Effector memory CD8-positive, alpha-beta T cell (primary cell): ENCODE measurements at regions not wholly inside any gene's neighbourhood (a gene's known extent, or its start where the extent isn't known, plus 50 kb on each side); places are given as distances from the start of the nearest gene placed in this dataset.
"Not testable (repeated sequence)": the region's sequence is repeated elsewhere in the genome, so short reads cannot be mapped to it uniquely, and the experiment has no call there.

Source experiments
- ATAC-seq: fragments of 150-1000 bp; cut with Tn5 transposase; replicated peaks from 2 replicates; pipeline ENCODE4 v1.10.0; 2021; ENCODE audit warnings: mild to moderate bottlenecking, moderate library complexity
- DNase-seq, 3 experiments: peaks; one replicate each; pipeline ENCODE4 v3.0.0; 2021
- H3K27ac Mint-ChIP-seq, 2 donors: one replicate each; pipeline ENCODE4 v1.8.0; 2022; ENCODE audit warnings: mild to moderate bottlenecking in 2 of 2, mixed read lengths in 2 of 2, moderate library complexity in 2 of 2
- H3K27me3 Mint-ChIP-seq, 2 donors: one replicate each; pipeline ENCODE4 v1.8.0; 2022; ENCODE audit warnings: mixed read lengths in 2 of 2
- H3K36me3 Mint-ChIP-seq: one replicate; pipeline ENCODE4 v1.8.0; 2022; ENCODE audit warnings: mild to moderate bottlenecking, moderate library complexity, mixed read lengths; ENCODE audit not compliant: insufficient read depth
- H3K4me1 Mint-ChIP-seq, 2 donors: one replicate each; pipeline ENCODE4 v1.8.0; 2022; ENCODE audit warnings: low read depth in 2 of 2, mixed read lengths in 2 of 2
- H3K4me3 Mint-ChIP-seq, 2 donors: one replicate each; pipeline ENCODE4 v1.8.0; 2022; ENCODE audit warnings: mild to moderate bottlenecking in 2 of 2, mixed read lengths in 2 of 2, moderate library complexity in 2 of 2
- H3K9me3 Mint-ChIP-seq, 2 donors: one replicate each; pipeline ENCODE4 v1.8.0; 2022; ENCODE audit warnings: mixed read lengths in 2 of 2

DNA sequence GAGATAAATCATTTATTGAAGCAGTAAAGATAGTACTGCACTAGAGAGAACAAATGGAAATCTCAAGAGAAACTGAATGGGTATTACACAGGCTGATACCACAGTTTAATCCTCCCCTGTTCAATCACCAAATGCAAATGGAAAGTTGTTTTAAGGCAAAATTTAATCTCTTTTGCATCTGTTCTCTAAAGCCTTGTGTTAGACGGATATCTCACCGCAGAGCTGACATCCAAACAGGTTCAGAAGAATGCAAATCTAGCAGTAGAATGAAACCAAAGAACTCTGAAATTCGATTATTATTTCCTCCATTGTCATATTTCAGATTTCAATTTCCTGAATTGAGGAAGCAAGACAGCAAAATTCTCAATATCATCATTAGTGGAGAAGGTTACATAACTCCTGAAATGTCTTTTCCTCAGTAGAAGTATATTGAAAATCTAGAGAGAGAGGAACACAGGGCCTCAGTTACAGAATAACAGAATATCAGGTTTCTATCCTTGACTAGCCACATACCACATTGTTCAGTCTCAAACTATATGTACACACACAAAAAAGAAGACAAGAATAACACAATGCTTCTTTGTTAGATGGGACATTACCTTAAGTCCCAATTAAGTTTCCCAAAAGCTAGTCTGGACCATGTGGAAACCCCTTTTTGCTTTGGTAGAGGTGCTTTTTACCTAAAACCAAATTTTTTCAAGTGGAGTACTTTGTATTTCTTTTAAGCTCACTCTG is 94.1 kb upstream of the BANK1 start:
- no peak overlapping the region for H3K4me3 Mint-ChIP-seq
- no peaks in the 10 kb centered on the region for H3K4me1 Mint-ChIP-seq
- H3K27me3 Mint-ChIP-seq, result peaks cover 3 to 22% of the 10 kb centered on the region in 2 donors
- DNase-seq (no peak), ATAC-seq (no peak)
- no peaks in the 10 kb centered on the region for H3K36me3 Mint-ChIP-seq
- no peaks in the 10 kb centered on the region for H3K9me3 Mint-ChIP-seq
- no peak overlapping the region for H3K27ac Mint-ChIP-seq

DNA sequence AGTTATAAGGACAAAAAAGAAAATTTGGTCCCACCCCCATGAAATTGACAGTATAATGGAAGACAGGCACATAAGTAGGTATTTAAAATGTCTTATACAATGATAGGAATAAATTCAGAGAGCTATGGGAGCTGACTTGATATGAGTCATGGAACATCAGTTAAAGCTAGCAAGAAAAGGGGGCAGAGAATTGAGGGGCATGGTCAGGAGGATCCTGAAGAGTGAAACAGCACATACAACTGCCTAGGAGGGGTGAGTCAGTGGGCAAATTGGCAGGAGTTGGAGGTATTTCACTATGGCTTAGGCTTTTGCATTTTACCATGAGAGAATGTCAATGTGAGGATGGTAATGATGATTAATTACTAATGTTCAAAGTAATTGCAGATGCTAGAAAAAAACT is 95.4 kb upstream of the BANK1 start:
- Mint-ChIP-seq H3K4me1 (no peaks in the 10 kb centered on the region), H3K4me3 (no peak overlapping the region), H3K27me3 (peaks cover 16 to 32% of the 10 kb centered on the region in 2 donors), H3K9me3 (no peaks in the 10 kb centered on the region), H3K27ac (no peak overlapping the region), H3K36me3 (no peaks in the 10 kb centered on the region)
- DNase-seq, result no peak
- ATAC-seq, result no peak

DNA sequence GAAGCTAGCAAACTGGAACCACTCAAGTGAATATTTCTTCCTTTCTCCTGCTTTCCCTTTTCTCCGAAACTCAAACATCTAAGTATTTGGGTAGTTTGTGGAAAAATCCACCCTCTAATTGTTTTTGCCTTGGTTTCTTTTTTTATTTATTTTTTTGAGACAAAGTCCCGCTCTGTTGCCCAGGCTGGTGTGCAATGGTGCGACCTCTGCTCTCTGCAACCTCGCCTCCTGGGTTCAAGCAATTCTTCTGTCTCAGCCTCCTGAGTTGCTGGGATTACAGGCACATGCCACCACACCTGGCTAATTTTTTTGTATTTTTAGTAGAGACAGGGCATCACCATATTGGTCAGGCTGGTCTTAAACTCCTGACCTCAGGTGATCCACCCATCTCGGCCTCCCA is 96.1 kb upstream of the BANK1 start:
- ATAC-seq, H3K27ac Mint-ChIP-seq, H3K4me3 Mint-ChIP-seq, H3K4me1 Mint-ChIP-seq, H3K36me3 Mint-ChIP-seq, DNase-seq, H3K9me3 Mint-ChIP-seq: not testable (repeated sequence)
- H3K27me3 Mint-ChIP-seq, result peaks cover 17 to 32% of the 10 kb centered on the region in 2 donors

DNA sequence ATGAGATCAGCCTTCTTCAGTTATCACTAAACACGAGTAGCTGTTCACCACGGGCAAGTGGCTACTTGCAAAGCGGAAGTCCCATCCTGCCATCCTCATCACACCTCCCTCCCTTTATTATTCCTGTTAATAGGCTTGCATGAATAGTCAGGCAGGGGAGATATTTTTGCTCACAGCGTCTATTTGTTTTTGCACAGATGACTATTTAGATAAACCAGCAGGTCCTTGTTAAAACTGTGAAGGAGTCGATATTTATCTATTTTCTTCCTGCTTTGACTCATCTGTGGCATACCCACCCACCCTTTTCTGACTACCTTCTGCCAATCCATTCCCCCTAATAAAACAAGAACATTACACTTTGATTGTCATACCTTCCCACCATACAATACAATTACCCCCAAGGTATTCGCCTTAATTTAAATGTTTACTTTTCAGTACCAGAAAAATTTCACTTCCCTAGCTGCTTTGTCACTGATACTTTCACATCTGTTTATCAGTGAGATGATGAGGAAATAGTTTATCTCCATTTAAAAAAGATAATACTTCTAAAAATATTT is 96.6 kb upstream of the BANK1 start:
- peaks cover 17 to 32% of the 10 kb centered on the region in 2 donors for H3K27me3 Mint-ChIP-seq

DNA sequence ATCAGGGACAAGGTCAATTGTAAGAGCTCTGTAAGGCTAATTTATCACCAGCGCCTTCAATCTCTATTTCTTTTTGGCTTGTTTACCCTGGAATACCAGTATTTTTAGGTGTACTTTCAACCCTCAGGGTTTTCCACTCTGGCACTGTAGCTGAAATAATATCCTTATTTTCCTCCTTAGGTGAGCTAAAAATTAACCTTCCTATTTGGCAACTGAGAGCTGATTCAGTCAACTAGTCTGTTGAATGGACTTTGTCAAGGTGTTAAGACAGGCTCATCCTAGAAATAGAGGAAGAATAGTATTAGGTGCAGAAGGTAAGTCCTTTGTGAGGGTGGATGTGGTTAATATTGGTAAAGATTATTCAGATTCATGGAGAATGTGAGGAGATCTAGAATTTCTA is 101.3 kb upstream of the BANK1 start:
- no peaks in the 10 kb centered on the region for H3K36me3 Mint-ChIP-seq
- no peak for ATAC-seq
- H3K27me3 Mint-ChIP-seq, result peaks cover 26 to 47% of the 10 kb centered on the region in 2 donors
- H3K27ac Mint-ChIP-seq, result no peak overlapping the region
- H3K4me1 Mint-ChIP-seq, result no peaks in the 10 kb centered on the region
- H3K9me3 Mint-ChIP-seq, result no peaks in the 10 kb centered on the region
- no peak for DNase-seq
- H3K4me3 Mint-ChIP-seq, result no peak overlapping the region

More for the DNA sequence above, 96.6 kb upstream of the BANK1 start:
- no peak overlapping the region for H3K4me3 Mint-ChIP-seq
- DNase-seq (no peak), ATAC-seq (no peak)
- no peak overlapping the region for H3K27ac Mint-ChIP-seq
- H3K4me1 Mint-ChIP-seq, result no peaks in the 10 kb centered on the region
- H3K36me3 Mint-ChIP-seq, result no peaks in the 10 kb centered on the region
- H3K9me3 Mint-ChIP-seq, result no peaks in the 10 kb centered on the region

DNA sequence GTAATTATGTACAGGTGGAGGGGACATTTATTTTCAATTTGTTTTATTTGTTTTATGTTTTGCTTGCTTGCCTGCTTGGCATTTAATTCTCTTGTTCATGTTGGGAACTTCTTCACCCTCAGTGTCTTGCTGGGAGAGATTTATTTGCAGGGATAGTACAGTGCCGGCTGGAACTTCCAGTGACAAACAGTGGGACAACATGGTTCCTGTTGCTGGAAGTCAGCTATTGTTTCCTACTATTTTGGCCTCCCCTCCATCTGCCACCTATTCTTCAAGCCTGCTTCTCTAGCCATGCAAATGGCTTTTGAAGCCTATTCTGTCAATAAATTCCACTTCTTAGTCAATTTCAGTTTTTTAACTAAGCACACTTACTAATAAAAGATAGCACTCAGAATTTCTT is 105.4 kb upstream of the BANK1 start:
- ATAC-seq (no peak), DNase-seq (no peak)
- no peaks in the 10 kb centered on the region for H3K9me3 Mint-ChIP-seq
- H3K27ac Mint-ChIP-seq, result no peak overlapping the region
- H3K27me3 Mint-ChIP-seq, result peaks cover 9 to 27% of the 10 kb centered on the region in 2 donors
- no peaks in the 10 kb centered on the region for H3K4me1 Mint-ChIP-seq
- no peak overlapping the region for H3K4me3 Mint-ChIP-seq
- H3K36me3 Mint-ChIP-seq, result no peaks in the 10 kb centered on the region

DNA sequence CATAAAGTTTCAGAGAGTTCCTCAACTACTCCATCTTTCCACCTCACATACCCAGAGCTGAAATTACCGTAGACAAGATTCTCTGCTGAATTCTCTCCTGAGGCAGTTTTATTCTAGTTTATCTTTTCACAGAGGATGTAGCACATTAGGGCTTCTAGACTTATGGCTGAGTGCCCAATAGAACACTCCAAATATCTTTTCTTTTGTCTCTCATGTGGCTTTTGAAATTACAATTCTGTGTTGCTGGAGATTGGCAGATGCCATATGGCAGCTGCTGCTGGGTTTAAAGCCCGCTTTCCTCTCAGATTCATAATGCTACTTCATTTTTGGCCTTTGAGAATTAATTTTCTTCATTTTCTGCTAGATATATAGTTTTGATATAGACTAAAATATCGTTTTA is 107.6 kb upstream of the BANK1 start:
- no peaks in the 10 kb centered on the region for H3K9me3 Mint-ChIP-seq
- DNase-seq (no peak), ATAC-seq (no peak)
- H3K27ac Mint-ChIP-seq, result no peak overlapping the region
- H3K27me3 Mint-ChIP-seq, result peaks cover 9 to 25% of the 10 kb centered on the region in 2 donors
- H3K4me3 Mint-ChIP-seq, result no peak overlapping the region
- H3K4me1 Mint-ChIP-seq, result no peaks in the 10 kb centered on the region
- no peaks in the 10 kb centered on the region for H3K36me3 Mint-ChIP-seq

DNA sequence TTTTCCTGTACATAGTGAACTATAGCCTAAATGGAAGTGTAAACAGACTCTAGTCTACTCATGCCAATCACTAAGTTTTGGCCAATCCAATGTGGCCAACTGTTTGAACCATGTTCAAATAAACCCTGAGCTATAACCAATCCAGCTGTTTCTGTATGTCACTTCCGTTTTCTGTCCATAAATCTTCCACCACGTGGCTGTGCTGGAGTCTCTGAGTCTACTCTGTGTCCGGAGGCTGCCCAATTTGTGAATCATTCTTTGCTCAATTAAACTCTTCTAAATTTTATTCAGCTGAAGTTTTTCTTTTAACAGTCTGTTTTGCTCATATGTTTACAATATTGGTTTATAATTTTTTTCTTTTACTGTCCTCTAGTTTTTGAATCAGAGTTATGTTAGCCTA is 112.3 kb upstream of the BANK1 start:
- H3K27ac Mint-ChIP-seq, result no peak overlapping the region
- H3K27me3 Mint-ChIP-seq, result no peaks in the 10 kb centered on the region
- no peak for ATAC-seq

DNA sequence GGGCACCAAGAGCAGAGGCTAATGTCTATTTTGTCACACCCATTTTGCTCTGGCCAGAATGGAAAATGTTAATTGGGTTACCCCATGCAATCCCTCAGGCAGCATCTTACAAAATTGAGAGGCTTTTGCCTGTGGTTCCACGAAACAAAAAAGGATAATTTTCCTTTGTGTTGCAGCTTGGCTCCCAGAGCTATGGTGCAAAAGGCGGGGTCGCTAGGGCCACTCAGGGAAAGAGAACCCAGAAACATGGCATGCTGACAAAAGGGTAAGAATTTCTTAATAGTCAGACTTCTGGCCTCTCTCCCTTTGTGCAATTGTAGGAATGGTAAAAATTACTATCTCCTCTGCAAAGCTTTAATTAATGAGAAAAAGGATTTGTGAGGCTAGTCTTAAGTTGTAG is 119.6 kb upstream of the BANK1 start:
- Mint-ChIP-seq H3K36me3 (no peaks in the 10 kb centered on the region), H3K27me3 (peaks cover 0 to 7% of the 10 kb centered on the region in 2 donors), H3K9me3 (no peaks in the 10 kb centered on the region), H3K4me1 (no peaks in the 10 kb centered on the region), H3K4me3 (no peak overlapping the region), H3K27ac (no peak overlapping the region)
- no peak for ATAC-seq
- DNase-seq, result no peak

More for the DNA sequence above, 112.3 kb upstream of the BANK1 start:
- Mint-ChIP-seq H3K9me3 (no peaks in the 10 kb centered on the region), H3K36me3 (no peaks in the 10 kb centered on the region), H3K4me3 (no peak overlapping the region), H3K4me1 (no peaks in the 10 kb centered on the region)
- no peak for DNase-seq

DNA sequence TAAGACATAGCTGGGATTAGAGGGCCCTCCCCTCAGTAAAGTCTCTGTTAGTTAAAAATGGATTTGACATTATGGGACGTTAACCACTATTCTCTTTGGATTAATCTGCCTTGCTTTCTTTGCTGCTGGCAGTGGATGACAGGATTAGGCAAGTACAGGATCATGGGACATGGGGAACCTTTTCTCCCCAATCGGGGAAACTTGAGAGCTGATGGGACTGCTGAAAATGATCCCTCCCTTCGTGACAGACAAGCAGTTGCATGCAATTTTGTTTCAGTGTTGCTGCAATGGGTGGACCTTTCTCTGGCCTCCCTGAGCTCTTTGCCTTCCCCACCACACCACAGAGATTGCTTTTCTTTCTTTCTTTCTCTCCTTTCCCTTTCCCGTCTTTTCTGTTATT is 120.2 kb upstream of the BANK1 start:
- no peak overlapping the region for H3K27ac Mint-ChIP-seq
- no peak overlapping the region for H3K4me3 Mint-ChIP-seq
- no peaks in the 10 kb centered on the region for H3K36me3 Mint-ChIP-seq
- no peaks in the 10 kb centered on the region for H3K4me1 Mint-ChIP-seq
- H3K9me3 Mint-ChIP-seq, result no peaks in the 10 kb centered on the region
- no peak for DNase-seq
- ATAC-seq, result no peak
- H3K27me3 Mint-ChIP-seq, result peaks cover 0 to 7% of the 10 kb centered on the region in 2 donors

DNA sequence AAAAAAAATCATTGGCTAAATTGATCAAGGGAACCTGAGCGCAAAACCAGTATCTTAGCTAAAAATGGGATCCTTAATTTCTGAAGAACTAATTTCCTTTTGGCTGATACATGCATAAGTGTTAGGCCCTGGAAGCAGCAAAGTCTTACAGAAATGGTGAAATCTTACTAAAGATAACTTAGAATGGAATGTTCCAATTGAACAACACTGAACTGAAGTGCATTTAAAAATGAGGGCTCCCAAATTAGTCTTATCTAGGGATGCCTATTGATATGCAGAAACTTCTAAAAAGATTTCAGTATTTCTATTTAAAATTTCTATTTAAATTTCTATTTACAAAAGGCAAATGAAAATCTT is 120.7 kb upstream of the BANK1 start:
- ATAC-seq (no peak), DNase-seq (no peak)
- no peaks in the 10 kb centered on the region for H3K4me1 Mint-ChIP-seq
- no peak overlapping the region for H3K27ac Mint-ChIP-seq
- H3K9me3 Mint-ChIP-seq, result no peaks in the 10 kb centered on the region
- H3K36me3 Mint-ChIP-seq, result no peaks in the 10 kb centered on the region
- peaks cover 0 to 7% of the 10 kb centered on the region in 2 donors for H3K27me3 Mint-ChIP-seq
- no peak overlapping the region for H3K4me3 Mint-ChIP-seq

DNA sequence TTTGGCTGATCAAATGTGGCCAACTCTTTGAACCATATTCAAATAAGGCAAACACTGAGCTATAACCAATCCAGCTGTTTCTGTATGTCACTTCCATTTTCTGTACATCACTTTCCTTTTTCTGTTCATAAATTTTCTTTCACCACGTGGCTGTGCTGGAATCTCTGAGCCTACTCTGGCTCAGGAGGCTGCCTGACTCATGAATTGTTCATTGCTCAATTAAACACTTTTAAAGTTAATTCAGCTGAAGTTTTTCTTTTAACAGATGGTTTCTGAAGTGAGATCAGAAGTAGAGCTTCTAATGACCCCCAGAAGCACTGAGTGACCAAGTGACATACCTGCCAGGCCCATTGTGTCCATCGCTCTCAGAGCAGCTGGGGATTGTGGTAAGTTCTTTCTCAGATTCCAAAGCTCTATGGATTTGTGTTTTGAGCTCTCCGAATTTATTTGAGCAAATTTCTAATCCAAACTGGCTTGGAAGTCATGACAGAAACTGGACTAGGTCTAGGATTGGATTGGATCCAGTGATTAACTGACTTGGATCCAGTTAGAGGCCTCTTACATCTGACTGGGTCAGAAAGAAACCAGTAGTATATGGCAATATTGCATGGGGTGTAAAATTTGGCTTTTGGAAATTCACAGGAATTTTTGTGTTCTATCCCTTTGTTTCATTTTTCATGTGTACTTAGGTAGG is 121.2 kb upstream of the BANK1 start:
- DNase-seq (no peak), ATAC-seq (no peak)
- no peaks in the 10 kb centered on the region for H3K4me1 Mint-ChIP-seq
- H3K4me3 Mint-ChIP-seq, result no peak overlapping the region
- H3K27ac Mint-ChIP-seq, result no peak overlapping the region
- peaks cover 0 to 7% of the 10 kb centered on the region in 2 donors for H3K27me3 Mint-ChIP-seq
- no peaks in the 10 kb centered on the region for H3K9me3 Mint-ChIP-seq
- no peaks in the 10 kb centered on the region for H3K36me3 Mint-ChIP-seq

DNA sequence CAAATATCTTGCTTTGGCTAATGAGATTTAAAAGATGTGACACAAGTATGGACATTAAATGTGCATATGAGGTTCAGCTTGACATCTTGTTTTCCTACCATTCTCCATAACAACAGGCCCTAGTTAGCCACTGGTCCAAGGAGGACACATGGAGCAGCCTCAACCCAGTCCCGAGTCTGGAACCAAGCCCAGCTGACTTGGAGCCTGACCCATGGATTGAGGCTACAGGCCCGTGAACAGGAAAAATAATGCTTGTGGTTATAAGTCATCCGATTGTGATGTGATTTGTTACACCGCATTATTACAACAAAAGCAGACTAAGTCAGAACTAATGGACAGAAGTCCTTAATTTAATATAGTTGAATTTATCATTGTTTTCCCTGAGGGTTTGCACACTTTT is 123.2 kb upstream of the BANK1 start:
- no peak for DNase-seq
- H3K27me3 Mint-ChIP-seq, result peaks cover 0 to 7% of the 10 kb centered on the region in 2 donors
- no peak overlapping the region for H3K4me3 Mint-ChIP-seq
- H3K27ac Mint-ChIP-seq, result no peak overlapping the region
- no peaks in the 10 kb centered on the region for H3K4me1 Mint-ChIP-seq
- H3K9me3 Mint-ChIP-seq, result no peaks in the 10 kb centered on the region
- no peaks in the 10 kb centered on the region for H3K36me3 Mint-ChIP-seq
- ATAC-seq, result no peak

DNA sequence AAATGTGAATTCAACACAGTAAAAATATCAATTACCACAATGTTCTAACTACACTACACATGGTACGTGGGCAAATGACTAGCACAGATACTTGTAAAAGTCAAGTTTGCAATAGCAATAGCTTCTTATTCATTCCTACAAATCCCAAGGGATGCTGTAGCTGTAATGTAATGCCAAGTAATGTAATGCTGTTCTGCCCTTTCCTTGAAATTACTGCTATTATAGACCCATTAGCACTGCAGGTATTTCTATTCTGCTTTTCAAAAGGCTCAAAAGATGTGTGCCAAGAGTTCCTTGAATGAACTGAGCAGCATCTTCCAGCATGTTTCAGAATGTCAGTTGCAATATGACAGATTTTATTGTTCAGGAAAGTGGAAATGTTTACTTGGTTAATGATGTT is 129.9 kb upstream of the BANK1 start:
- Mint-ChIP-seq H3K4me1 (no peaks in the 10 kb centered on the region), H3K36me3 (no peaks in the 10 kb centered on the region), H3K9me3 (no peaks in the 10 kb centered on the region), H3K27ac (no peak overlapping the region), H3K4me3 (no peak overlapping the region), H3K27me3 (peaks cover 0 to 11% of the 10 kb centered on the region in 2 donors)
- DNase-seq (no peak), ATAC-seq (no peak)
